HG02763 (cell line): ENCODE measurements at regions not wholly inside any gene's neighbourhood (a gene's known extent, or its start where the extent isn't known, plus 50 kb on each side); places are given as distances from the start of the nearest gene placed in this dataset.

Experiments used
- ATAC-seq: cut with Tn5 transposase; IDR thresholded peaks from one replicate; pipeline ENCODE4 v1.9.1; 2021; ENCODE audit warnings: mild to moderate bottlenecking, moderate library complexity; ENCODE audit not compliant: unreplicated experiment

GRCh38 chr13:44271031-44271455 lies 102.6 kb upstream of the SERP2 start:
- ATAC-seq: no peak

GRCh38 chr13:44271473-44271872 lies 102.2 kb upstream of the SERP2 start:
- no peak for ATAC-seq

GRCh38 chr13:44271915-44272341 lies 101.7 kb upstream of the SERP2 start:
- ATAC-seq: no peak

- no peak for ATAC-seq
Observed at GRCh38 chr13:44272692-44273091, 100.9 kb upstream of the SERP2 start.

GRCh38 chr13:44273216-44273615 lies 100.4 kb upstream of the SERP2 start:
- ATAC-seq: no peak

- peak; percentile 86 for ATAC-seq
Observed at GRCh38 chr13:44273991-44274770, 99.4 kb upstream of the SERP2 start.

- no peak for ATAC-seq
Observed at GRCh38 chr13:44274771-44275205, 98.8 kb upstream of the SERP2 start.

- no peak for ATAC-seq
Observed at GRCh38 chr13:44275381-44275780, 98.2 kb upstream of the SERP2 start.

- ATAC-seq: no peak
Observed at GRCh38 chr13:44276061-44276460, 97.6 kb upstream of the SERP2 start.

- no peak for ATAC-seq
Observed at GRCh38 chr13:44277459-44277858, 96.2 kb upstream of the SERP2 start.

GRCh38 chr13:44278166-44278565 lies 95.5 kb upstream of the SERP2 start:
- ATAC-seq: no peak

GRCh38 chr13:44280456-44280855 lies 93.2 kb upstream of the SERP2 start:
- no peak for ATAC-seq

GRCh38 chr13:44281252-44282000 lies 92.2 kb upstream of the SERP2 start:
- no peak for ATAC-seq

- no peak for ATAC-seq
Observed at GRCh38 chr13:44283600-44283999, 90.0 kb upstream of the SERP2 start.

GRCh38 chr13:44287958-44288357 lies 85.7 kb upstream of the SERP2 start:
- no peak for ATAC-seq

GRCh38 chr13:44292545-44292944 lies 81.1 kb upstream of the SERP2 start:
- ATAC-seq: no peak

- ATAC-seq: no peak
Observed at GRCh38 chr13:44293374-44293773, 80.2 kb upstream of the SERP2 start.

GRCh38 chr13:44293908-44294735 lies 79.5 kb upstream of the SERP2 start:
- no peak for ATAC-seq

- ATAC-seq: no peak
Observed at GRCh38 chr13:44294876-44295275, 78.7 kb upstream of the SERP2 start.

- no peak for ATAC-seq
Observed at GRCh38 chr13:44296856-44297255, 76.8 kb upstream of the SERP2 start.

GRCh38 chr13:44298314-44298713 lies 75.3 kb upstream of the SERP2 start:
- ATAC-seq: no peak
